NCI-H82 (cell line): ENCODE measurements at regions not wholly inside any gene's neighbourhood (a gene's known extent, or its start where the extent isn't known, plus 50 kb on each side); places are given as distances from the start of the nearest gene placed in this dataset.

Source experiments
- DNase-seq: peaks from one replicate; lab custom pipeline; 2025; lab: John Stamatoyannopoulos, UW

- DNase-seq, result no peak
These were observed 339.1 kb upstream of the CCNH start for GRCh38 chr5:87751824-87752223.

- no peak for DNase-seq
These were observed 334.2 kb upstream of the CCNH start for GRCh38 chr5:87746891-87747377.

- no peak for DNase-seq
These were observed 333.6 kb upstream of the CCNH start for GRCh38 chr5:87746341-87746740.

GRCh38 chr5:87741881-87742280, 329.2 kb upstream of the CCNH start:
- no peak for DNase-seq

- DNase-seq, result no peak
These were observed 323.2 kb upstream of the CCNH start for GRCh38 chr5:87735923-87736322.

- no peak for DNase-seq
These were observed 321.2 kb upstream of the CCNH start for GRCh38 chr5:87733897-87734296.

- DNase-seq, result no peak
These were observed 320.4 kb upstream of the CCNH start for GRCh38 chr5:87732875-87733768.

GRCh38 chr5:87729781-87730180, 317.1 kb upstream of the CCNH start:
- no peak for DNase-seq

- DNase-seq, result no peak
These were observed 309.6 kb upstream of the CCNH start for GRCh38 chr5:87722286-87722685.

- peak; percentile 26 for DNase-seq
These were observed 305.6 kb upstream of the CCNH start for GRCh38 chr5:87718224-87718925.

GRCh38 chr5:87717761-87718160, 305.0 kb upstream of the CCNH start:
- no peak for DNase-seq

GRCh38 chr5:87705876-87706275, 293.1 kb upstream of the CCNH start:
- DNase-seq, result no peak

- no peak for DNase-seq
These were observed 274.2 kb upstream of the CCNH start for GRCh38 chr5:87686975-87687374.

GRCh38 chr5:87686018-87686417, 273.3 kb upstream of the CCNH start:
- no peak for DNase-seq

- no peak for DNase-seq
These were observed 261.5 kb upstream of the CCNH start for GRCh38 chr5:87674235-87674634.

- DNase-seq, result no peak
These were observed 258.4 kb upstream of the CCNH start for GRCh38 chr5:87671146-87671545.

GRCh38 chr5:87665166-87665565, 252.4 kb upstream of the CCNH start:
- no peak for DNase-seq

GRCh38 chr5:87661784-87662566, 249.2 kb upstream of the CCNH start:
- no peak for DNase-seq

GRCh38 chr5:87653242-87653641, 240.5 kb upstream of the CCNH start:
- DNase-seq, result no peak

GRCh38 chr5:87650284-87650683, 237.6 kb upstream of the CCNH start:
- DNase-seq, result peak; percentile 74

- peak; percentile 24 for DNase-seq
These were observed 236.7 kb upstream of the CCNH start for GRCh38 chr5:87649455-87649854.

GRCh38 chr5:87645224-87645623, 232.5 kb upstream of the CCNH start:
- no peak for DNase-seq
